HG02870 (cell line): ENCODE measurements at regions not wholly inside any gene's neighbourhood (a gene's known extent, or its start where the extent isn't known, plus 50 kb on each side); places are given as distances from the start of the nearest gene placed in this dataset.

ENCODE experiments used
- ATAC-seq: cut with Tn5 transposase; IDR thresholded peaks from one replicate; pipeline ENCODE4 v1.9.1; 2021; ENCODE audit warnings: mild to moderate bottlenecking, moderate library complexity; ENCODE audit not compliant: unreplicated experiment

DNA sequence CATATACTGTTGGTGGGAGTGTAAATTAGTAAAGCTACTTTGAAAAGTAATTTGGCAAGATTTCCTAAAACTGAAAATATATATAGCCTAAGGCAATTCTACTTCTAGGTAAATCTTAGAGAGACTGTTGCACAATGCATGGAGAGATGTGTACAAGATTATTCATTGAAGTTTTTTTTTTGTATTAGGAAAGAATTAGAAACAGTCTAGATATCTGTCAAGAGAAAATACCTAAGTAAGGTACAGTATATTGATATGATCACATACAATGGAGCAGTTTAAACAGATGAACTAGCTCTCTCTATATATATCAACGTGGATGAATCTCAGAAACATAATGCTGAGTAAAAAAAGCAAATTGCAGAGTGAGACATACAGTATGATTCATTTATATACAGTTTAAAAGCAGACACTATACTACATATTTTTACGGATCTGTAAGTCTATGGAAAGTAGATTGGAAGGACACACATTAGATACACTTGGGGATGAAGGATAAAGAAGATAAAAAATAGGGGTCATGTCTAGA is 59.3 kb upstream of the ACVR1 start:
- no peak for ATAC-seq

DNA sequence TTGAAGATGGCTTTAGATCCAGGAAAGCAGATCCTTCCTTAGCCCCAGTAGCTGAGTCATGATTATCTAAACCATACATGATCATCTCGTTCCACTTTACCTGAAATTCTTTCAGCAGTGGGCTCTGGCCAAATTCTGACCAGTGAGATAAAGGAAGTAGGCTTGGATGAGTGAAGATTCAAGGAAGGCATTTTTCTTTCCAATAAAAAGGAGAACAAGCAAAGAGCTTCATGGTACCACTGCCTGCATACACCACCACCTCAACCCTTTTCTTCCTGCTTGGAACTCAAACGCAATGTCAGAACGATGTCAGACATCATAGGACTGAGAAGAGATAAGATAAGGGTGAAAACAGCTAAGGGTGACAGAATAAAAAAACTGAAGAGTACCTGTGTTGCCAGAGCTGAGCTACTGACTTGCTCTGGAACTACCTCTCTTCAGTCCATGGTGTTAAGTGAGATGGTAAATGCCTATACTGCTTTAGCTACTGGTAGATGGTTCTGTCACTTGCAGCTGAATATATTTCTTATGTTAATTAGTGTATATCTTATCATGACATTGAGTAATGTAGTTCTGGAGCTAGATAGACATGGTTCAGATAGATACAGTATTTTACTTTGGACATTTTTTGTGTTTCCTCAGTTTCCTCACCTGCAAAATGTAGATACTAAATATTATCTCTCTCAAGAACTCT is 58.7 kb upstream of the ACVR1 start:
- no peak for ATAC-seq

DNA sequence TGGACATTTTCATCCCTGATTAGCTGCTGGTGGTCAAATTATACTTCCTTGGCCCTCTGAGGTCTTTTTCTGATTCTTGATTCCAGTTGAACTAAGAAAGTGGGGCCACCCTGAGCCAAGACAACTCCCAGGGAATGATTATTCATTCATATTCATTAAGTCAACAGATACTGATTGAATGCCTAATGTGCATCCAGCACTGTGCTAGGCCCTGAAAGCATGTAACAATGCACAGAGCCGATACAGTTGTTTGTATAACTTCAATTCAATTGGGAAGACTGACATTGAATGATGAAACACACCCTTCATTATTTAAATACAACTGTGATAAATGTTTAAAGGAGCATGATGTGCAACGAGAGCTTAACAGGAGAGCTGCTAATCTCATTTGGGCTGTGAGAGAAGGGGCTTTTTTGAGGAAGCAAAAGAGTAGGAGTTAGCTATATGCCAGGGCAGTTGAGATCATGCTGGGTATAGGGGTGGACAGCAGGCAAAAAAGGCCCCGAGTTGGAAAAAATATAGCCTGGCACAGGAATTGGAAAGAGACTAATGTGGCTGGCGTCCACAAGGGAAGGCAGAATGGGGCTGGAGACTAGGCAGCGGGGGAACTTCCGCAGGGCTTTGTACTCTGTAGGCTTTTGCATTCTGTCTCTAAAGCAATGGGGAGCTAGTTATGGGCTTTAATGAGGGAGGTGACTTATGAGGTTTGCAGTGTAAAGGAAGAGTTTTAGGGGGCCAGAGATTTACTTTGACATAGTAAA is 57.2 kb upstream of the ACVR1 start:
- no peak for ATAC-seq

DNA sequence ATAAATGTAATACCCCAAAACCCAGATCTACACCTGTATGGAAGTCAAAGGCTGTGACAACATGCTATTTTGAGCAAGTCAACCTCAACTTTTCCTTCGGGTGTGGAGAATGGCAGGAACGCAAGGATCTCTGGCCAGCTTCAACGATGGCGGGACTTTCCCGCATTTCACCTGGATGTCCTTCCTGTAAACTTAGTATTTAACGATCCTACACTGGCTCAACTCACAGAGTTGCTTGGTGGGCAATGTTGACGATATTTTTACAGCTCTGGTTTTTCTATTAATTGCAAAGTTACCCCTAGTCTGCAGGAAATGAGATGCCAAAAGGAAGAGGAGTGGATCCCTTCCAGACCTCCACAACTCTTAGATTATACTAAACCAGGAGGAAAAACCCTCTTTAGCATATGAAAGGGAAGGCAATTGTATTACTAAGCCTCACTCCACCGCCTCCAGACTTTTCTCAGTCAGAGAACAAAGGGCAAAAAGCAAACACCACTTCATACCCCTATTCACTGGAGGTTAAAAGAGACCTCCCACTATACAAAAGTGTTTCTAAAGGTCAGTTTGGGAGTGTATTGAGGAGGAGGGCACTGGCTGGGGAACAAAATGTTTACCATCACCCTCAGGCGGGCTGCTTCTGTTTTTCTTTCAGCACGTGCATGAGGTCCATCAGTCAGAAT is 56.5 kb upstream of the ACVR1 start:
- ATAC-seq, result no peak

DNA sequence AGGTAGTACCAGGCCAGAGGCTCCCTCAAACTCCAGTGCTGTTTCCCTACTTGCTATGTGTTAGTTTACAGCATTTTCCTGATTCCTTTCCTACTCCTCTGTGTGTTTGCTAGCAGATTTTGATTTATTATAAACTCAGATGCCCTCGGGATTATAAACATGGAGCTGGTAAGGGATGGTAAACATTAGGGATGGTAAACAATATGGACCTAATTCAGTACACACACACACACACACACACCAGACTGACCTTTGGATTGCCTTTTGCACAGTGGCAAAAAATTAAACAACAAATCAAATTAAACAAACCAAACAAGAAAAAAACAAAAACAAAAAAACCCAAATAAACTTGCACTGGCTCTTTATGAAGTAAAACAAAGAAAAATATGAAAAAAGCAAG is 55.4 kb upstream of the ACVR1 start:
- ATAC-seq, result no peak

DNA sequence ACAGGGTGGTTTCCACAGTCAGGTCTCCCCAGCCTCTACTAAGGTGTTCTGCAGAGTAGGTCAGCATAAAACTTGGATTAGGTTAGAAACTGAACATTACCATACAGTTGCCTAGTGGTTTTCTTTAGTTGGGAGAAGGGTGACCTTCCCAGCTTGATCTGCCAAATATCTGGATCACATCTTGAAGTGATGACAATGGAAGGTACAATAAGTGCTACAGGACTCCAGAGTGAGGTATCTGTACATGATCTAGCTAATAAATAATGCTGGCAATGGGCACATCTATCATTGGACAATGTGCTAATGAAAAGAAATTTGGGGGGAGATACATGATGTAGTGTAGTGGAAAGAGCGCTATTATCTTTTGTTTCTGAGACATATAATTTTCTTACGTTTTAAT is 54.6 kb upstream of the ACVR1 start:
- no peak for ATAC-seq

DNA sequence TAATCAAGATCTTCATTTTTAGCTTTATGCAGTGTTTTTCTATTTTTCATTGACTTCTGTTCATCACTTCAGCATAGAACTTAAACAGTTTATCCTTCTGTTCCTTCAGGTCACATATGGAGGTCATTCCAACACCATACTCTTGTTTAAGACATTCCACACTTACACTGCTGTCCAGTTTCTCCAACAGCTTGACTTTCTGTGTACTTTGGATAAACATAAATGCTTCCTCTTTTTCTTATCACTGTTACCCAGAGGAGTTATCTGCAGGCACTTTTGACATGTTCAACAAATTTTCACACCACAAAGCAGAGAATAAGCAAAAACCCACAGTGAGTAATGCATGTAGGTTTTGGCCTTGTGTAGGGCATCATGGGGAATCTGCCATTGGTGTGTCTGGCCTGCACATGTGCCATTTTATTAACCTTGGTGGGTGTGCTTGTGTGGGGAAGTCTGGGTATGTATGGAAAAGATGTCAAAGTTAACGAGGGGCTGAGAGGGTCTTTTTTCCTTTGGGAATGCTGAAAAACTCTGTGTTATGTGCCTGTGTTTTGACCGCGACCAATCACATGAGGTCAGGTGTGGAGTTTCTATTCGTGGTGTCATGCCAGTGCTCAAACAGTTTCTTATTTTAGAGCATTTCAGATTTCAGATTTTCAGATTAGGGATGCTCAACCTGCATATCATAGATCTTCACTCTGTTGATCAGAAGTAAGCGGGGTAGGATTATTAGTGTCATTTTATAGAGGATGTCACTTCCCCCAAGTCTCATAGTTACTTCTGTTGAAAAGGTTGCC is 53.9 kb upstream of the ACVR1 start:
- ATAC-seq, result no peak

DNA sequence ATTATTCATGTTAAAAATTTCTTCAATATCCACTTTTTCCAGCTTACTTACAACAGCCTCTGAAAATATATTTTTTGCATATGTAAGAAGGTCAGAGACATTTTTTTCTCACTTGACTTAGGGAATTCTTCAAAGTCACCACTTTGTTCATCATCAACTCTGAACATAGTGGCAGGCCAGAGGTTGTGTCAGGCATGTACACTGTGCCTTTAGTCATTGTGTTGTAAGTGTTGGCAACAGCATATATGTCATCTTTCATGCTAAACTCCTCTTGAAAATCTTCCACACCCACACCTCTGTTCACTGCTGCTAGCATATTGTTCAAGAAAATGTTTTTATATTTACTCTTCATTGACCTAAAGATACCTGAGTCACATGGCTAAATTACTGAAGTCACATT is 52.2 kb upstream of the ACVR1 start:
- ATAC-seq, result no peak

DNA sequence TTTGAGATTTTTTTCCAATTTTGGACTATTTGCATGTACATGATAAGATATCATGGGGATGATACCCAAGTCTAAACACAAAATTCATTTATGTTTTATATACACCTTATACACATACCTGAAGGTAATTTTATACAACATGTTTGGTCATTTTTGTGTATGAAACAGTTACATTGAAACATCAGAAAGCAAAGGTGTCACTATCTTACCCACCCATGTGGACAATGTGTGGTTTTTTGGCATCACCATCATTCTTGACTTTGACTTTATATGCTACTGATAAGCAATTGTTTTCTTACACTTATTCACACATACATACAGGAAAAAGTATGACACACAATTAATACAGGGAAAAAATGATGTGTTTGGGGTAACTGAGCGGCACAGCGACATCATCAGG is 51.0 kb upstream of the ACVR1 start:
- ATAC-seq, result no peak
